ENCODE measurements at regions not wholly inside any gene's neighbourhood (a gene's known extent, or its start where the extent isn't known, plus 50 kb on each side); places are given as distances from the start of the nearest gene placed in this dataset.

DNA sequence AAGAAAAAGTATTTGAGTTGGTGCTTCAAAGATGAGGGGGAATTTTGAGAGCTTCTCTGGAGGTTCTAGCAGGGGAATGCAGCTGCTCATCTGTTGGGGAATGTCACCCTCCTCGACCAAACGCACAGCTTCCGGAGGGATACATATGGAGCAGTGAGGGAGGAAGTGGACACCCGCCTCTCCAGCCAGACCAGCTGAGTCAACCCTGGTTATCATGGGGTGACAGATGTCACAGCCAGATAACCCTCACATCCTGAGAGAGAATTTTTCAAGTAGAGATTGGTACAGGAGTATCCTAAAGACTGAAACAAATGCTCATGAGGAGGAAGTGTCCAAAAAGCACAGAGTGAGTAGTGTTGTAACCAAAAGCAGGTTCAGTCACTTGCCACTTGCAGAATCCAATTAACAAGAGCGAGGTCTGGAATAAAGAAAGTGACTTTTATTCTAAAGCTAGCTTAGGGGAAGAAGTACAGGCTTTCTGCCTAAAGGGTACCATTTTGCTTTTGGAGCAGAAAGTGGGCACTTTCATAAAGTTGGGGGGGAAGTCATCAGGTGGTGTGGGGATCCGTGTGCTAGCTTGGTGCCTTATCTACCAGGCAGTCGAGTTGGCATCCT is 395.2 kb downstream of the RAD51AP2 start:
- dilution Hi-C loops (cut with MboI; ENCODE audit: extremely low pct_ligation_motif_present, low sequenced_read_pairs) = no loop called here
- TF ChIP-seq, protein P1, sequence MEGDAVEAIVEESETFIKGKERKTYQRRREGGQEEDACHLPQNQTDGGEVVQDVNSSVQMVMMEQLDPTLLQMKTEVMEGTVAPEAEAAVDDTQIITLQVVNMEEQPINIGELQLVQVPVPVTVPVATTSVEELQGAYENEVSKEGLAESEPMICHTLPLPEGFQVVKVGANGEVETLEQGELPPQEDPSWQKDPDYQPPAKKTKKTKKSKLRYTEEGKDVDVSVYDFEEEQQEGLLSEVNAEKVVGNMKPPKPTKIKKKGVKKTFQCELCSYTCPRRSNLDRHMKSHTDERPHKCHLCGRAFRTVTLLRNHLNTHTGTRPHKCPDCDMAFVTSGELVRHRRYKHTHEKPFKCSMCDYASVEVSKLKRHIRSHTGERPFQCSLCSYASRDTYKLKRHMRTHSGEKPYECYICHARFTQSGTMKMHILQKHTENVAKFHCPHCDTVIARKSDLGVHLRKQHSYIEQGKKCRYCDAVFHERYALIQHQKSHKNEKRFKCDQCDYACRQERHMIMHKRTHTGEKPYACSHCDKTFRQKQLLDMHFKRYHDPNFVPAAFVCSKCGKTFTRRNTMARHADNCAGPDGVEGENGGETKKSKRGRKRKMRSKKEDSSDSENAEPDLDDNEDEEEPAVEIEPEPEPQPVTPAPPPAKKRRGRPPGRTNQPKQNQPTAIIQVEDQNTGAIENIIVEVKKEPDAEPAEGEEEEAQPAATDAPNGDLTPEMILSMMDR (optimal IDR thresholded peaks at IDR 0.05 in 1 of 3, IDR thresholded peaks at IDR 0.05 in 1 of 3, conservative IDR thresholded peaks at IDR 0.05 in 1 of 3; ENCODE audit: extremely low read depth in 1 of 3, insufficient read depth in 2 of 3, low read length in 3 of 3) = no peak
- TF ChIP-seq EZH2 (IDR thresholded peaks at IDR 0.05; ENCODE audit: low read length) = no peak
- Histone ChIP-seq H3K9me3 (ENCODE audit: control insufficient read depth, low read depth, low read length) (no peaks in the 10 kb centered on the region), H3K4me2 (ENCODE audit: control insufficient read depth, extremely low read depth, insufficient read depth, low read depth, low read length) (no peak overlapping the region), H3K36me3 (ENCODE audit: control insufficient read depth in 2 of 2, extremely low read depth in 1 of 2, insufficient read depth in 2 of 2, low read length in 2 of 2) (no peaks in the 10 kb centered on the region), H3K4me3 (ENCODE audit: control insufficient read depth in 2 of 3, extremely low read depth in 1 of 3, insufficient read depth in 2 of 3, low read depth in 1 of 3, low read length in 3 of 3) (no peak overlapping the region), H3K4me1 (ENCODE audit: control insufficient read depth, extremely low read depth, insufficient read depth, low read length) (no peaks in the 10 kb centered on the region), H3K27me3 (ENCODE audit: control insufficient read depth, extremely low read depth, insufficient read depth, low read length) (no peaks in the 10 kb centered on the region), H3K9ac (ENCODE audit: control insufficient read depth, extremely low read depth, insufficient read depth, low read length) (no peak overlapping the region), H3K79me2 (ENCODE audit: control insufficient read depth, insufficient read depth, low read length) (no peaks in the 10 kb centered on the region), H4K20me1 (ENCODE audit: control insufficient read depth, extremely low read depth, insufficient read depth, low read length) (no peaks in the 10 kb centered on the region), H3K27ac (ENCODE audit: control insufficient read depth, insufficient read depth, low read length) (no peak overlapping the region), H2AFZ (ENCODE audit: control insufficient read depth, low read length) (no peak overlapping the region), H3K9me1 (ENCODE audit: control insufficient read depth, extremely low read depth, insufficient read depth, low read length) (no peaks in the 10 kb centered on the region)
- no peak for DNase-seq (ENCODE audit: low read depth, low spot score)
- FAIRE-seq = no peak

DNA sequence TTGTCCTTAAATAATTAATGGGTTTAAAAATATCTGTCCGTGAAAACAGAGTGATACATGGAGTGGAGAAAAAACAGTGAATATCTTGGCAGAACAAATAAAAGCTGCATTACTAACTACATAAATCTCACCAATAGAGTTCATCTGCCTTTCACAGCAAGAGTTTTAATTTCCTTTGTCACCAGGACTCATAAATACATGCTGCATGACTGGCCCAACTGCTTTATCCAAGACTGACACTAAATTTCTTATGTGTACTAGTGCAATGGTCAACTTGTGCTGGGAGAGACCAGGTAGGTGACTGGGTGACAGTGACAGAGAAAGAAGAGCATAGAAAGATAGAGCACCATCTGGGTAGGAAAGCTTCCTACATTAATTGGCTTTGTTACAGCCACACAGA is 402.8 kb downstream of the RAD51AP2 start:
- dilution Hi-C loops (cut with MboI; ENCODE audit: extremely low pct_ligation_motif_present, low sequenced_read_pairs) = no loop called here

More for the DNA sequence above, 402.8 kb downstream of the RAD51AP2 start:
- Histone ChIP-seq H3K4me1 (ENCODE audit: control insufficient read depth, extremely low read depth, insufficient read depth, low read length) (no peaks in the 10 kb centered on the region), H3K79me2 (ENCODE audit: control insufficient read depth, insufficient read depth, low read length) (no peaks in the 10 kb centered on the region), H3K4me3 (ENCODE audit: control insufficient read depth in 2 of 3, extremely low read depth in 1 of 3, insufficient read depth in 2 of 3, low read depth in 1 of 3, low read length in 3 of 3) (no peak overlapping the region), H3K9me3 (ENCODE audit: control insufficient read depth, low read depth, low read length) (no peaks in the 10 kb centered on the region), H4K20me1 (ENCODE audit: control insufficient read depth, extremely low read depth, insufficient read depth, low read length) (no peaks in the 10 kb centered on the region), H2AFZ (ENCODE audit: control insufficient read depth, low read length) (no peak overlapping the region), H3K9ac (ENCODE audit: control insufficient read depth, extremely low read depth, insufficient read depth, low read length) (no peak overlapping the region), H3K36me3 (ENCODE audit: control insufficient read depth in 2 of 2, extremely low read depth in 1 of 2, insufficient read depth in 2 of 2, low read length in 2 of 2) (no peaks in the 10 kb centered on the region), H3K27me3 (ENCODE audit: control insufficient read depth, extremely low read depth, insufficient read depth, low read length) (no peaks in the 10 kb centered on the region), H3K9me1 (ENCODE audit: control insufficient read depth, extremely low read depth, insufficient read depth, low read length) (no peaks in the 10 kb centered on the region), H3K27ac (ENCODE audit: control insufficient read depth, insufficient read depth, low read length) (no peak overlapping the region), H3K4me2 (ENCODE audit: control insufficient read depth, extremely low read depth, insufficient read depth, low read depth, low read length) (no peak overlapping the region)
- FAIRE-seq (no peak), DNase-seq (ENCODE audit: low read depth, low spot score) (no peak)
- TF ChIP-seq, protein P1 (optimal IDR thresholded peaks at IDR 0.05 in 1 of 3, IDR thresholded peaks at IDR 0.05 in 1 of 3, conservative IDR thresholded peaks at IDR 0.05 in 1 of 3; ENCODE audit: extremely low read depth in 1 of 3, insufficient read depth in 2 of 3, low read length in 3 of 3) = no peak
- no peak for TF ChIP-seq EZH2 (IDR thresholded peaks at IDR 0.05; ENCODE audit: low read length)
